GM19043 (cell line): ENCODE measurements at regions not wholly inside any gene's neighbourhood (a gene's known extent, or its start where the extent isn't known, plus 50 kb on each side); places are given as distances from the start of the nearest gene placed in this dataset.

ENCODE experiments used
- ATAC-seq: cut with Tn5 transposase; IDR thresholded peaks from one replicate; pipeline ENCODE4 v1.9.1; 2021; ENCODE audit warnings: low read depth; ENCODE audit not compliant: unreplicated experiment

GRCh38 chr3:194801461-194802432 lies 116.1 kb downstream of the FAM43A start:
- ATAC-seq: no peak

GRCh38 chr3:194804796-194805195 lies 119.1 kb downstream of the FAM43A start:
- no peak for ATAC-seq

DNA sequence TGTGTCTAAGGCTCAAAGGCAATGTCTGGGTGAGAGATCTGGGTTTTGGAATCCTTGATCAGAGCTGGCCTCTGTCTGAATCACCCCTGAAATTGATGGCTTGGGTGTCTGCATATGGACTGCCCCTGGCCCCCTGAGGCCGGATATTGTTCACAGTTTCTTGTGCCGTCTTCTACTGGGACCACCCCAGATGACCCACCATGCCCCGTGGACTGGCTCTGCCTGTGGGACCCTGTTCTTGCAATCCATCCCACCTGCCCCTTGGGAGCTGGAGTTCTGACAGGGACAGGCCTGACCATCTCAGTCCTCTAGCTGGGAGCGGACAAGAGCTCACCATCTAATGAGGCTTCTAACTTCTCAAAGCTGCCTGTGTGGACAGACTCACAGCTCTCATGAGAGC lies 119.9 kb downstream of the FAM43A start:
- no peak for ATAC-seq

DNA sequence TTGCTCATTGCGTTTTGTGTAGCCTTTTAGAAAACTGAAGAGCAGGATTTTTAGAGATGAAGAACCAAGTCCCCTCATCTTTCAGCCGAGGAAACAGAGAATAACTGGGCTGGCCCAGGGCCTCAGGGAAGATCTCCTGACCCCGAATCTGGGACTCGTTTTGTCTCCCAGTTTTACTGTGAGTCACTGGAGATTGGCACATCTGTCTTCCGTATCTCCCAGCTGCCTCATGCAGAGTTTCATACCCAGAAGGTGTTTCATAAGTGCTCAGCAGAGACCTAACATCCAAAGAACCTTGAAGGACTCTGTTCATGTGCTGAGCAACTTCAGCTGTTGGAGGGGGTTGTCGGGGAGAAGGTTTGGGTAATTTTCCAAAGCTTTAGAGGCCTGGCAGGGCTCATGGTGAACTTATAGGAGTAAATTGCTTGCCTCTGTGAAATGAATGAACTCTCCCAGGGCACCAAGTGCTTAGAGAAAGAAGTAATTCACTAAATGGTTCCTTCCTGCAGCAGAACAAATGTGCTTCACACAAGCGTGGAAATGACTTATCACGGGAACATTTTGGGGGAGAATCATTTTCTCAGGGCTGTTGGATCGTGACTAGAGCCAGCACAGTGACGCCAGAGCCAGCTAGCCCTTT lies 121.4 kb downstream of the FAM43A start:
- no peak for ATAC-seq

- ATAC-seq: no peak
Measured at GRCh38 chr3:194808640-194809097, 123.0 kb downstream of the FAM43A start.

- no peak for ATAC-seq
Measured at GRCh38 chr3:194809382-194809781, 123.7 kb downstream of the FAM43A start.

DNA sequence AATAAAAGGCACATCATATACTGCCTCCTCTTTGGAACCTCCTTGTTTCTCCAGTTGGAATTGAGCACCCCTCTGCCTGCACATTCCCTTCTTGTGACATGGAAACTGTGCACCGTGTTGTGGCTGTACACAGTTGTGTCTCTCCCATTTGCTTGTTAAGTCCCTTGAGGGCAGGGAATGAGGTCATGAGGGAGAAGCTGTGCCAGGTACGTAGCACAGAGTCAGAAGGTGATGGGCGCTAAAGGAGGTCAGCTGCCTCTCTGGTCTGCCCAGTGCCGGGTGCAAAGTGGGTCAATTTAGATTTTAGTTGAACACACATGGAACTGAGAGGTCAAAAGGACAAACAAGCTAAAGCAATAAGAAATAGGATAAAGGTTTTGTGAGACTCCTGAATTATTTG lies 124.4 kb downstream of the FAM43A start:
- ATAC-seq: no peak

- ATAC-seq: no peak
Measured at GRCh38 chr3:194811118-194811517, 125.4 kb downstream of the FAM43A start.

DNA sequence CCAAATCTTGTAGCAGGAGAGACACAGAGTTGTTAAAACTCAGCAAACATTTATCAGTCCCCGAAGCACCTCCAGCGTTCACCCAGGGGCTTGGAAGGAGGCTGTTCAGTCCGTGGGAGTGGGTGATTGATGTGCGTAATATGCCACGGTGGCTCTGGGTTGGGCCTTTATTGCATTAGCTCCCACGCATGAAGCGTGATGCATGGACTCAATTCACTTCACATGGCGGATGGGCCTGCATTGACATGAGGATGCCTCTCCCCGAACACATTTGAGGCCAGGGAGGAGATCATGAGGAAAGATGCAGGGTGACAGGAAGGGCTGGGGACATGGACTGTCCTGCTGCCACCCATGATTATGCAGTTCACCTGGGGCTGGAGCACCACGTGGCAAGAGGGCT lies 126.5 kb downstream of the FAM43A start:
- ATAC-seq: no peak

- ATAC-seq: no peak
Measured at GRCh38 chr3:194814878-194815357, 129.2 kb downstream of the FAM43A start.

DNA sequence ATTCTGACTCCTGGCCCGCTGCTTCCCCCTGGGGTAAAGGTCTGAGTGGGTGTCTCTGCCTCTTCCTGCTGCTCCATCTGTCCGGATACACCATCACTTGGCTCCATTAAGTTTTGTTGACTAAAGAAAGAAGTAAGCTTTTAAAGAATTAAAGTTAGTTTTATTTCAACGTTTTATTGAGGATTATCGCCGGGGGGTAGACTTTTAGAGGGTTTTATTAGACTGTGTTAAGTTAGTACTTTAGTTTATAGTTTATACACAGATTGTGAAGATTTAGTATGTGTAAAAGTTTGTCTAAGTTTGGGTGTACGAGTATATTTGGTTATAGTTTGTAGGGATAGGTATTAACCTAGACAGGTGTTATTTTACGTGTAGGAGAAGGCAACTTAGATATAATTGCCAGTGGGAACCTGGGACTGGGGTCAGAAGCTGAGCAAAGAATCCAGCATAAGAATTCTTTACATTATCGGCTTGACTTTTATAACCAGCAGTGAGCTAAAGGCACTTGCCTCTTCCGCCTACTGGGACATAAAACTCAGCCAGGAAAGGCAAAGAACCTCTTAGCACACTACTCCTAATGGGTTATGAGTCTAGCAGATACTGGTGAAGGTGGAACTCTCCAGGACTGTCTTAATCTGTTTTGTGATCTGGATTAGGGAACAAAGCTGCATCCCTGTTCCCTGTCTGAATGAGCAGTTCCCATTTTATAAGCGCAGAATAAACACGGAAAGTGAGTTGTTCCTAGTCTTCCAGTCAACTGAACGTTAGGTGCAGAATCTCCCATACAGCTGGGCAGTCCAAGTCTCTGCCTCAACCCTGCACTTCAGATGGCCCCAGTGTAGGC lies 131.3 kb downstream of the FAM43A start:
- ATAC-seq: no peak

- ATAC-seq: no peak
Measured at GRCh38 chr3:194817592-194817930, 131.9 kb downstream of the FAM43A start.

DNA sequence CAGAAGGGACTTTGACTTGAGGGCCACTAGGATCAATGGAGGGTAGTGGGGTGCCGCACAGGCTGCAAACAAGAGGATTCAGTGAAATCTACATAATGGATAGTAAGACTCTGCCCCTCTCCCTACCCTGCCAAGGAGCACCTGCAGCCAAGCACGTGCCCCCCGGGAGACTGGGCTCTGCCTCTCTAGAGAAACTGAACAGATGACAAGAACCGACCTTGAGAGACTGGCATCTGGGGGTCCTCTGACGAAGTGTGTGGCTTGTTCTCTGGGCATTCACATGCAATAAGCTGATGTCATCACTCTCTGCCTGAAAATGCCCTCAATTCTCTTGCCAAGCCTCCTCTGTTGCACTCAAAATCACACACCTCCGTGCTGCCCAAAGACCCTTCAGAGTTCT lies 132.3 kb downstream of the FAM43A start:
- ATAC-seq: no peak

GRCh38 chr3:194824100-194824499 lies 138.4 kb downstream of the FAM43A start:
- no peak for ATAC-seq

DNA sequence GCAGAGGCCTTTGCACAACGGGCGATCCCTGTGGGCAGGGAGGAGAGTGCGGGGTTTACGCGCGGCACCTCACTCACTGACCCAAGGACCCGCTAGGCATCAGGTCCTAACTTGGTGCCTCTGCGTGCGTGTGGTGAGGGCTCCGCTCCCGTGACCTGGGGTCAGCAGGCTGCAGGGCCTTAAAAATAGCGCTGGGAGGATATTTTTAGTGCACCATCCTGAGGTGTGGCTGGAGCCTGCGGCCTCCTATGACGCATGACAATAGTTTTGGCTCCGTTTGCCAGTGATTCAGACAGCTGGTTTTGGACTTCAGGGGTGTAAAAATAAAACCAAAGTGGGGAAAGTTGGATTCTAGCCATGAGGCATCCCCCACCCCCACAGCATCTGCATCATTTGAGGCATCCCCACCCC lies 139.0 kb downstream of the FAM43A start:
- no peak for ATAC-seq

DNA sequence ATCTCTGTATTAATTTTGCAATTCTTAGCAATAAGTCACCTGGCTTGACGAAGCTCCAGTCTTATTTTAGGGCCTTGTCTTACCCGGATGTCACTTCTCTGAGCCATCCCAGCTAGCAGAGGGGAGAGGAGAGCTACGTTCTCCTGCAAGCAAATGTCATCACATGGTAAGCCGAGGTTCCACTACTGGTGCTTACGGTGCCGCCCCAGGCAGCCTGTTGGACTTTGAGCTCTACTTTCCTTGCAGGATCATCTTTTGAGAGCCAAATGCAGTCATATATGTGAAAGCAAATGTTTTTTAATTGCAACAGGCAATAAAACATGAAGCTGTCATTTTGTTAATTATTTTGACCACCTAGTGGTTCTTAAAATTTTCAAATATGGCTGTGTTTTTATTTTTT lies 140.9 kb downstream of the FAM43A start:
- ATAC-seq: no peak

GRCh38 chr3:194827486-194827885 lies 141.8 kb downstream of the FAM43A start:
- no peak for ATAC-seq

- ATAC-seq: no peak
Measured at GRCh38 chr3:194828116-194828515, 142.4 kb downstream of the FAM43A start.

DNA sequence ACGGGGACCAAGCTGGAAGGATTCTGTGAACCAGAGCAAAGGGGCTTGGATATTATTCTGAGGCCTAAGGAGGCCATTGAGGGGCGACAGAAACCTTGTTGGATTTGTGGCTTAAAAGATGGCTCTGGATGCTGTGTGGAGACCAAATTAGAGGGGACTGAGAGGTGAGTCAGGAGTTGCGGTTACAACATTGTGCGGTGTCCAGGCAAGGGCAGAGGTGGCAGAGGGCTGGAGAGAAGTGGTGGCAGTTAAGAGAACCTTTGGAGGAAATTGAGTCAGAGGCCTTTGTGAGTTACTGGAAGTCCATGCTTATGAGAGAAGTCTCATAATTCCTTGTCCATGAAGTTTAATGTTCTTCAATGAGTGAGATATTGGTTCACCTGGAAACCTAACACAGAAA lies 143.2 kb downstream of the FAM43A start:
- ATAC-seq: no peak

DNA sequence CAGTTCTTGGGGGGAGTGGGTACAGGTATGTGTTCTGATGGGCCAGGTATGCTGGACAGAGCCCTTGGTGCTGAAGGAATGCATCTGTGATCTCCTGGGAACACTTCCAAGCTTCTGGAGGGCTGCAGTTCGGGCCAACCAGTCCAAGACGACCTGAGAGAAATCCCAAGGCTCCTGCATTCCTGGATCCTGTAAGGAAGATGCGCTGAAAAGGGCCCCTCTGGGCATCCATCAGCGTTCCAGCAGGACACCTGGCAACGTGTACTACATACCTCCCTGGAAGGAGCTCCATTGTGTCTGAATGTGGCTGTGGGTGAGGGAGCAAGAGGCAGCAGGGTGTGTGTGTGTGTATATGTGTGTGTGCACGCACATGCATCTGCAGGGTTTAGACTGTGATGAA lies 144.7 kb downstream of the FAM43A start:
- ATAC-seq: no peak

DNA sequence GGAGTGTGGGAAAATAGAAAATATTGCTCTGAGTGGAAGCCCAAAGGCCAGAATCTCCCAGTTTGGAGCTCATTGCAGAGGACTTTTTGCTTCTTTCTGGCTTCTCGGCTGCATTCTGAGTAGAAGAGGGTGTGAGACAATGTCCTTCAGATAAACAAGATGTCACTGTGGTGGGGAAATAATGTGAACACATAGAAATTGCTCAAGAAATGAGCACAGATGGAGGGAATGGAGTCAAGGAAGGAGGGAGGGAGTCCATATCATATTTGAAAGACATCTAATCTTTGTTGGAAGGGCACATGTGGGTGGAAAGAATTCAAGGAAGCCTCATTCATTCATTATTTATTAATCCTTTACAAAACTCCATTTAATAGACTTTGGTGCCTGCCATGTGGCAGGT lies 145.3 kb downstream of the FAM43A start:
- no peak for ATAC-seq
